ENCODE measurements at regions not wholly inside any gene's neighbourhood (a gene's known extent, or its start where the extent isn't known, plus 50 kb on each side); places are given as distances from the start of the nearest gene placed in this dataset.

DNA sequence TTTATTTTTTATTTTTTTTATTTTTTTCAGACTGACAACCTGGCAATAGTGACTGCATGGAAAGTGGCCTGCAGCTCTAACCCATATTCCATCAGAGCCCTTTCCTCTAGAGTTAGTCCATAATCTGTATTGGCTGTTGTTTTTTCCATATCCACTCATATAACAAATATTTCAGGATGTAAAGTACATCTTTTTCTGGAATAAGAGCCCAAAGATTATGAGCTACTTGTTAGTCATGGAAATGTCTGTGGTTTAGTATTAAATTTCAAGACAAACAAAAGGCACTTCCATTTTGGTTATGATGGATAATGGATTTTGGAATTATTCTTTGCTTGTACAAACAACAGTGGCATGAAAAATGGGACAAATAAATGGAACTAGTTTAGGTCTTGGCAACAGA, 296.0 kb upstream of the HS3ST1 start:
- no peak for TF ChIP-seq EZH2phosphoT487 (IDR thresholded peaks at IDR 0.05; ENCODE audit: low read length)
- TF ChIP-seq, protein P1, sequence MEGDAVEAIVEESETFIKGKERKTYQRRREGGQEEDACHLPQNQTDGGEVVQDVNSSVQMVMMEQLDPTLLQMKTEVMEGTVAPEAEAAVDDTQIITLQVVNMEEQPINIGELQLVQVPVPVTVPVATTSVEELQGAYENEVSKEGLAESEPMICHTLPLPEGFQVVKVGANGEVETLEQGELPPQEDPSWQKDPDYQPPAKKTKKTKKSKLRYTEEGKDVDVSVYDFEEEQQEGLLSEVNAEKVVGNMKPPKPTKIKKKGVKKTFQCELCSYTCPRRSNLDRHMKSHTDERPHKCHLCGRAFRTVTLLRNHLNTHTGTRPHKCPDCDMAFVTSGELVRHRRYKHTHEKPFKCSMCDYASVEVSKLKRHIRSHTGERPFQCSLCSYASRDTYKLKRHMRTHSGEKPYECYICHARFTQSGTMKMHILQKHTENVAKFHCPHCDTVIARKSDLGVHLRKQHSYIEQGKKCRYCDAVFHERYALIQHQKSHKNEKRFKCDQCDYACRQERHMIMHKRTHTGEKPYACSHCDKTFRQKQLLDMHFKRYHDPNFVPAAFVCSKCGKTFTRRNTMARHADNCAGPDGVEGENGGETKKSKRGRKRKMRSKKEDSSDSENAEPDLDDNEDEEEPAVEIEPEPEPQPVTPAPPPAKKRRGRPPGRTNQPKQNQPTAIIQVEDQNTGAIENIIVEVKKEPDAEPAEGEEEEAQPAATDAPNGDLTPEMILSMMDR (IDR thresholded peaks at IDR 0.05; ENCODE audit: low read length): no peak
